ENCODE measurements at regions not wholly inside any gene's neighbourhood (a gene's known extent, or its start where the extent isn't known, plus 50 kb on each side); places are given as distances from the start of the nearest gene placed in this dataset.
"Not testable (repeated sequence)": the region's sequence is repeated elsewhere in the genome, so short reads cannot be mapped to it uniquely, and the experiment has no call there.

DNA sequence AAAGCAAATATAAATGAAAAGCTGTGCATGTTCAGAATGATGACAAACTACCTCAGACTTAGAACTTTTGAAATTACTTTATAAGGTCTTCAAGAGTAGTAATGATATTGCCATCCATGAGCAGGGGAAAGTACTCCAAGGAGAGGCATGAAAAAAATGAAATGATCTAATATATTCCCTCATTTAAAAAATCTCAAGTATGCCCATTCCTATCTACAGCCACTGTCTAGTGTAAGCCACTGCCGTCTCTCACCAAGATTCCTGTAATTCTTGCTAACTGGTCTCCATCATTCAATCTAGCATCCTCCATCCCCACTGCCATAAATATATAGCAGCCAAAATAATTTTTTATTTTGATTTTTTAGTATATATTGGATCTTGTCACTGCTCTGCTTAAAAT, 258.8 kb downstream of the PLOD2 start:
- no peaks in the 10 kb centered on the region for H3K4me1 Mint-ChIP-seq (ENCODE audit: low read depth)
- no peak for DNase-seq
- no peaks in the 10 kb centered on the region for H3K27me3 Mint-ChIP-seq
- no peak overlapping the region for H3K4me3 Mint-ChIP-seq
- ChIA-PET CTCF (no interaction called here), POLR2A (no interaction called here)
- H3K27ac Mint-ChIP-seq: no peak overlapping the region
- H3K9me3 Mint-ChIP-seq: no peaks in the 10 kb centered on the region
- intact Hi-C loops (cut with micrococcal nuclease): no loop called here
- H3K36me3 Mint-ChIP-seq: no peaks in the 10 kb centered on the region

DNA sequence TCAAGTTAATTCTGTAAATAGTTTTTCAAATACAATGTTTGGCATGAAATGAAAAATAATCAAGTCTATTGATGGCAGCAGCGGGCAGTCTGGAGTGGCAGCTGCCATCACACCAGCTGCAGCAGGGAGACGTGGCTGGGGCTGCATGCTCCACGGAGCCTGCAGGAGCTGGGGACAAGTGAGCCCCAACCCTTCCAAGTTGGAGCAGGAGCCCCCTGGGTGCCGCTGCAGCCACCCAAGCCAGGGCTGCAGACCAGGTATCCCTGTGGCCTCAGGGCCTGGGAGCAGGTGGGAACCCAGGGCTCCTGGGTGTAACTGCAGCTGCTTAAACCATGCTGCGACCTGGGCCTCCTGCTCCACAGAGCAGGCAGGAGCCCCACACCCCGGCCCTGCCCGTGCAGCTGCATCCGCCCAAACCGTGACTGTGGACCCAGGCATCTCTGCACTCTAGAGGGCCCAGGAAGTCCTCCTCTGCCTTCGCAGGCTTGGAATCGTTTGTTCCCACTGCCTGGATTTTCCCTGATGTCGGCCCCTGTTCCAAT, 257.4 kb downstream of the PLOD2 start:
- ChIA-PET POLR2A (no interaction called here), CTCF (no interaction called here)
- intact Hi-C loops (cut with micrococcal nuclease): no loop called here
- Mint-ChIP-seq H3K36me3 (no peaks in the 10 kb centered on the region), H3K27me3 (no peaks in the 10 kb centered on the region), H3K27ac (no peak overlapping the region), H3K9me3 (no peaks in the 10 kb centered on the region), H3K4me1 (ENCODE audit: low read depth) (no peaks in the 10 kb centered on the region), H3K4me3 (no peak overlapping the region)
- DNase-seq: no peak

DNA sequence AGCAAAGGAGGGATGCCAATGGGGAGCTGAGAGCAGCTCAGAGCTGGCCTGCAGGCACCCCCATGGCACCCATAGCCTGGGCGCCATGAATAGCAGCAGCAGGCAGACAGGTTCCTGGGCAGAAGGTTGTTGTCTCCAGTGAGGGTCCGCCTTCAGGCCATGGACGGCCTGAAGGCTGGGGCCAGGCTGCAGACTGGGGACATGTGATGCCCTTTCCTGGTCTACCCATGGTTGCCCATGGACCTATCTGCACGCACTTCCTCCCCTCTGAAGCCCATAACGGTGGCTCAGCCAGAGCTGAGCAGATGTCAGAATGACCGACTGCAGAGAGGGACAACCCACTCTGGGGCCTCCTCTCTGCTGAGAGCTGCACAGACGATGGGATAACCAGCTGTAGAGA, 256.8 kb downstream of the PLOD2 start:
- no peaks in the 10 kb centered on the region for H3K36me3 Mint-ChIP-seq
- no peaks in the 10 kb centered on the region for H3K27me3 Mint-ChIP-seq
- H3K4me3 Mint-ChIP-seq: no peak overlapping the region
- ChIA-PET POLR2A (no interaction called here), CTCF (no interaction called here)
- intact Hi-C loops (cut with micrococcal nuclease): no loop called here
- no peak for DNase-seq
- no peaks in the 10 kb centered on the region for H3K9me3 Mint-ChIP-seq
- no peak overlapping the region for H3K27ac Mint-ChIP-seq
- no peaks in the 10 kb centered on the region for H3K4me1 Mint-ChIP-seq (ENCODE audit: low read depth)

DNA sequence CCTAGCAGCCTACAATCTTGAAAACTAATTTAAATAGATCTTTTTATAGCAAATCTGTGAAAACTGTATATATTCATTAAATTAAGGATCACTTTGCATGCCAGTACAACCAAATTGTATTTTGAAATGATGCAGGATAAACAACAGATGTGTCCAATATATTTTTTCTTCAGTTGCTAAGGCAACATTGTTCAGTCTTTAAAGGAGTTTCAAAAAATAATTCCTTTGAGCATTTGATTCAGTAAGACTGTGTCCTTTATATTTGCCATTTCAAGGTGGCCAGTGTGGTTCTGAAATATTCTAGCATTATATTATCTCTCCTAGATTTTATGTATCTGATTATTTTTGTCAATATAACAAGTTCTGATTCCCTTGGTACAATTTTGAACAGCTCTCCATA, 254.7 kb downstream of the PLOD2 start:
- no peak overlapping the region for H3K27ac Mint-ChIP-seq
- no peaks in the 10 kb centered on the region for H3K36me3 Mint-ChIP-seq
- intact Hi-C loops (cut with micrococcal nuclease): no loop called here

DNA sequence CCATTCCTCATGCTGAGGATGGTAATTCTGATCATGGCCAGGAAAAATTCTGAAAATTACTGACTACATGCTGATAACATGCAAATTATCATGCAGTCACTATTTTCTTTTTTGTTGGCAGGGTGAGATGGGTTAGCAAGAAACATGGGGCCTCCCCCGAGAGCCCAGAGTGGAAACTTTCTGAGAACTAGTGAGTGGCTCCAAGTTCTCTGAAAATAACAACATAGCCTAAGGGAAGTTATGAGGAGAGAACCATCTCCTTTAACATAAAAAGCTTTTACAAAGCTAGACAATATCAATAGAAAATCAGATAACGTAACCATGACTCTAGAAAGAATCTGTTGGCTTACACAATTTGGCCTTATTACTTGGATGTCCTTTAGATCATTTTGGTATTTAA, 254.2 kb downstream of the PLOD2 start:
- no peak overlapping the region for H3K27ac Mint-ChIP-seq
- no peaks in the 10 kb centered on the region for H3K9me3 Mint-ChIP-seq
- intact Hi-C loops (cut with micrococcal nuclease): no loop called here
- H3K27me3 Mint-ChIP-seq: no peaks in the 10 kb centered on the region
- ChIA-PET POLR2A (no interaction called here), CTCF (no interaction called here)
- no peak overlapping the region for H3K4me3 Mint-ChIP-seq
- no peaks in the 10 kb centered on the region for H3K4me1 Mint-ChIP-seq (ENCODE audit: low read depth)
- no peaks in the 10 kb centered on the region for H3K36me3 Mint-ChIP-seq
- no peak for DNase-seq

More for the DNA sequence above, 254.7 kb downstream of the PLOD2 start:
- Mint-ChIP-seq H3K9me3 (no peaks in the 10 kb centered on the region), H3K27me3 (no peaks in the 10 kb centered on the region), H3K4me3 (no peak overlapping the region), H3K4me1 (ENCODE audit: low read depth) (no peaks in the 10 kb centered on the region)
- POLR2A ChIA-PET: no interaction called here
- no peak for DNase-seq
- CTCF ChIA-PET: no interaction called here

DNA sequence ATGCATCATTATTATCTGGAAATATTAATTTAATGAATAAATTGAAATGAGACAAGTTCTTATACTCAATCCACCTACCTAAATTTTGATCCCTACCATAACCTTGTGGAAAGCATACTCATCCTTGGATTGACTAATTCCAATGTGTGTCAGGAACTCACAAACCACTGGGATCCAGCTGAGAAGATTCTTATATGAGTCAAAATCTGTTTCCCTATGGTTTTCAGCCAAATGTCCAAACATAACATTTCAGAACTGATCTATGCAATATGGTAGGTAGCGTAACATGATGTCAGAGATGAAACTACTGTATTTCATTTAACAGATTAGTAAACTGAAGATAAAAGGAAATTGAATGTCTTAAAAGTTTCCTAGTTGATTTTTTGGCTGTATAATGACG, 250.0 kb downstream of the PLOD2 start:
- DNase-seq: no peak
- intact Hi-C loops (cut with micrococcal nuclease): no loop called here
- no peaks in the 10 kb centered on the region for H3K27me3 Mint-ChIP-seq
- no peaks in the 10 kb centered on the region for H3K9me3 Mint-ChIP-seq
- ChIA-PET POLR2A (no interaction called here), CTCF (no interaction called here)
- H3K4me1 Mint-ChIP-seq (ENCODE audit: low read depth): no peaks in the 10 kb centered on the region
- no peak overlapping the region for H3K4me3 Mint-ChIP-seq
- H3K27ac Mint-ChIP-seq: no peak overlapping the region
- no peaks in the 10 kb centered on the region for H3K36me3 Mint-ChIP-seq

DNA sequence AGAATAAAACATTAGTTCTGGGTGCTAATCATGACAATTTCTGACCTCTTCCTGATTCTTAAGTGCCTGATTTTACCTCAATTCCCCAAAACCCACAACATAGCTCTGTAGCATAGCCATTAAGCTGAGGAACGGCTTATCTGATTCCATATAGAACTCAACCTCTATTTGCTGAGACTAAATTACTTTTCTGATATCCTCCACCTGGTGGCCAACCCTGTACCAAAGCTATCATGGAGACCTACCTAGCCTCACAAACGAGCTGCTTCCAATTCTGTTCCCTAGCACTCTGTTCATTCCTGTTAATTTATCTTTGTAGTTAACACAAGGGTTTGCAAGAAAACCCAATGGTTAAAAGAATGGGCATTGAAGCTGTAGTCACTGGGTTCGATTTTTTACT, 245.2 kb downstream of the PLOD2 start:
- H3K27ac Mint-ChIP-seq: no peak overlapping the region
- no peak for DNase-seq
- no peak overlapping the region for H3K4me3 Mint-ChIP-seq
- CTCF ChIA-PET: no interaction called here
- no peaks in the 10 kb centered on the region for H3K27me3 Mint-ChIP-seq
- intact Hi-C loops (cut with micrococcal nuclease): no loop called here
- H3K36me3 Mint-ChIP-seq: no peaks in the 10 kb centered on the region
- no peaks in the 10 kb centered on the region for H3K9me3 Mint-ChIP-seq
- POLR2A ChIA-PET: no interaction called here
- no peaks in the 10 kb centered on the region for H3K4me1 Mint-ChIP-seq (ENCODE audit: low read depth)

DNA sequence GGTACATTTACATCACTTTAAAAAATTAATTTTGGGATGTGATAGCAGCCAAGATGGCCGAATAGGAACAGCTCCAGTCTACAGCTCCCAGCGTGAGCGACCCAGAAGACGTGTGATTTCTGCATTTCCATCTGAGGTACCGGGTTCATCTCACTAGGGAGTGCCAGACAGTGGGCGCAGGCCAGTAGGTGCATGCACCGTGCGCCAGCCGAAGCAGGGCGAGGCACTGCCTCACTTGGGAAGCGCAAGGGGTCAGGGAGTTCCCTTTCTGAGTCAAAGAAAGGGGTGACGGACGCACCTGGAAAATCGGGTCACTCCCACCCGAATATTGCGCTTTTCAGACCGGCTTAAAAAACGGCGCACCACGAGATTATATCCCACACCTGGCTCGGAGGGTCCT, 233.2 kb downstream of the PLOD2 start:
- CTCF ChIA-PET; H3K36me3 Mint-ChIP-seq; intact Hi-C loops (cut with micrococcal nuclease); DNase-seq; H3K27ac Mint-ChIP-seq; POLR2A ChIA-PET; H3K4me1 Mint-ChIP-seq (ENCODE audit: low read depth); H3K4me3 Mint-ChIP-seq; H3K27me3 Mint-ChIP-seq: not testable (repeated sequence)
- H3K9me3 Mint-ChIP-seq: peaks cover 14% of the 10 kb centered on the region

DNA sequence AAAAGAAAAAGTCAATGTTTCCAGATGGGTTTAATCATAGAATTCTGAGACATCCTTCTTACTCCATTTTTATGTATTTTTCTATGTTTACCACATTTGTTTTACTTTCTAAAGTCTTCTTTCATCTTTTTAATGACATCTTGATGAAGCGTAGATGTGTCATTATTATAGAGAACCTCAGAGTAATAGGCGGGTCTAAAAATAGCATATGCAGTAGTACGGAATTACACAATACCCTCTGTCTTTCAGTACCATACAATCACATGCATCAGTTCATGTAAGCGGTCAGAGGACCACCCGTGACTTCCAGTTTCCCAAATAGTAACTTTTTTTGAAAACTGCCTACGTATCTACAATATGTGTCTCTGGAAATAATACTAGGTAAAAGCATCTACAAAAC, 224.0 kb downstream of the PLOD2 start:
- H3K36me3 Mint-ChIP-seq: no peaks in the 10 kb centered on the region
- intact Hi-C loops (cut with micrococcal nuclease): no loop called here
- CTCF ChIA-PET: no interaction called here
- no peaks in the 10 kb centered on the region for H3K27me3 Mint-ChIP-seq
- no peak for DNase-seq
- peaks cover 5% of the 10 kb centered on the region for H3K9me3 Mint-ChIP-seq
- H3K4me1 Mint-ChIP-seq (ENCODE audit: low read depth): no peaks in the 10 kb centered on the region
- POLR2A ChIA-PET: no interaction called here
- no peak overlapping the region for H3K4me3 Mint-ChIP-seq
- no peak overlapping the region for H3K27ac Mint-ChIP-seq

DNA sequence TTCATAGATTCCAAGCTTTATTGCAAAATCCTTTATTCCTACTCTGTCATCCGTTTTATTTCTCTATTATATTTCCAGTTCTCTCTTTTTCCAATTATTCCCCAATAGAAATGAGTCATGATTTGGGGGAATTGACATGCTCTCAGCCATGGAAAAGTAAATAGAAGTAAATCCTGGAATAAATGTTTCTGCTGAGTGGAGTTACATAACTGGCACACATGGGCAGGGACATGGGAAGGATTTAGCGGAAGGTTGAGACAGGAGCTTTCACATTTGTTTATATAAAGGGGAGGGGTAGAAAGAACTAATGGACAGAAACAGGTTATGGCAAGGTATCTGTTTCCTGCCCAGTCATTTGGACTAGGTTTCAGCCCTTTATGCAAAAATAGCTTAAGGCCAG, 221.6 kb downstream of the PLOD2 start:
- no peak for DNase-seq
- H3K9me3 Mint-ChIP-seq: peaks cover 3% of the 10 kb centered on the region
- no peak overlapping the region for H3K27ac Mint-ChIP-seq
- ChIA-PET CTCF (interaction anchor here (0.6 kb wide), 1 partner anchor 70 kb away, joined by 3 read pairs; no protein-coding TSS in a partner anchor), POLR2A (no interaction called here)
- intact Hi-C loops (cut with micrococcal nuclease): no loop called here
- no peaks in the 10 kb centered on the region for H3K27me3 Mint-ChIP-seq
- H3K4me3 Mint-ChIP-seq: no peak overlapping the region
- no peaks in the 10 kb centered on the region for H3K4me1 Mint-ChIP-seq (ENCODE audit: low read depth)
- H3K36me3 Mint-ChIP-seq: no peaks in the 10 kb centered on the region

DNA sequence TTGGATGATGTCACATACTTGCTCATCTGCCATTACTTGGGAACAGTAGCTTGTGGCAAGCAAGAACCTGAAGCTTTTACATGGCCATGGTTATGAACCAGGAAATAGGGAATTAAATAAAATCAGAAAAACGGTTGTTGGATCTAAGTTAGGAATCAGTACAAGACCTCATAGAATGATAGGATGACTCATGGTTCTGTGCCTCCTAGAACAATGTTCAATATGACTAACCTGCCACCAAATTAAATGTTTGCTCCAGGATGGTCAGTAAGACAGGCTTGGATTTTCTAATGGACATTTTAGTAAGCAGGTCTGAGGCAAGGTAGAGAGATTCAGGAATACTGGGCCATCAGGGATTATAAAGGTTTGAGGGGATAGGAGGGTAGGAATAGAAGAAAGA, 218.9 kb downstream of the PLOD2 start:
- H3K27ac Mint-ChIP-seq: no peak overlapping the region
- ChIA-PET POLR2A (no interaction called here), CTCF (no interaction called here)
- no peaks in the 10 kb centered on the region for H3K4me1 Mint-ChIP-seq (ENCODE audit: low read depth)
- no peaks in the 10 kb centered on the region for H3K9me3 Mint-ChIP-seq
- H3K27me3 Mint-ChIP-seq: no peaks in the 10 kb centered on the region
- H3K36me3 Mint-ChIP-seq: no peaks in the 10 kb centered on the region
- DNase-seq: no peak
- no peak overlapping the region for H3K4me3 Mint-ChIP-seq
- intact Hi-C loops (cut with micrococcal nuclease): no loop called here

DNA sequence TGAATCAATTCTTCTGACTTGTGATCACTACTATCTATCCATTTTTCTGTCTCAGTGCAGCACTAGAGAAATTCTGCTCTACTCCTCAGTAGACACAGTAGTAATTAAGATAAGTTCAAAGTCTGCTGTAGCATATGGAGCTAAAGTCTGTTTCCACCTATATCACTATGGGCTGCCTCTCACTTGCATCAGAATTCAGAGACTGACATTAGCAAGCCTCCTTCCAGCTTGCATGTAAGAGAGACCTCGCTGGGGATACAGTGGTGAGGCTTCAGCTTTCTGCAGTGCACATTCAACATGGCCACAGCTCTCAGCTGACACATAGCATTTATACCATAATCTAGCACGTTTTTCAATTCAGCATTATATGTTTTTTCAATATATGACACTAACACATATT, 217.0 kb downstream of the PLOD2 start:
- DNase-seq: no peak
- POLR2A ChIA-PET: no interaction called here
- H3K4me1 Mint-ChIP-seq (ENCODE audit: low read depth): no peaks in the 10 kb centered on the region
- CTCF ChIA-PET: no interaction called here
- H3K9me3 Mint-ChIP-seq: no peaks in the 10 kb centered on the region
- H3K4me3 Mint-ChIP-seq: no peak overlapping the region
- intact Hi-C loops (cut with micrococcal nuclease): no loop called here
- H3K27me3 Mint-ChIP-seq: no peaks in the 10 kb centered on the region
- H3K36me3 Mint-ChIP-seq: no peaks in the 10 kb centered on the region
- no peak overlapping the region for H3K27ac Mint-ChIP-seq

DNA sequence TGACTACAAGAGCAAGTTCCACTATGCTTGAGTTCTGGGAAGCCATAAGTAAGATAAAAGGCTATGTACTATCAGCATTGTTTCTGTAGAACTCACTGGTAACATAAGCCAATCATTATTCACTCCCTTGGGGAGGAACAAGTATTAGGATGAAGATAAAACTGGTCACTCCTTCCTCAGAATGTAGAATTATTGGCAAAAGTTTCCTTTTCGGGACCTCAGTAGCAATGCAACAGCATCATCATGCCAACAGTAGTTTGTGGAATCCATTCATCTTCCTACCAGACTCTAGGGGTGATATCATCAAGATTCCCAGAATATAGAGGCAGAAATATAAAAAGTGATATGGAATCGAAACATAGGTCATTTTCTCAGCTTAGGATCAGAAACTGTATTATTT, 209.5 kb downstream of the PLOD2 start:
- POLR2A ChIA-PET: no interaction called here
- CTCF ChIA-PET: no interaction called here
- Mint-ChIP-seq H3K4me1 (ENCODE audit: low read depth) (no peaks in the 10 kb centered on the region), H3K27me3 (no peaks in the 10 kb centered on the region), H3K36me3 (no peaks in the 10 kb centered on the region), H3K27ac (no peak overlapping the region), H3K9me3 (no peaks in the 10 kb centered on the region), H3K4me3 (no peak overlapping the region)
- intact Hi-C loops (cut with micrococcal nuclease): no loop called here
- no peak for DNase-seq

DNA sequence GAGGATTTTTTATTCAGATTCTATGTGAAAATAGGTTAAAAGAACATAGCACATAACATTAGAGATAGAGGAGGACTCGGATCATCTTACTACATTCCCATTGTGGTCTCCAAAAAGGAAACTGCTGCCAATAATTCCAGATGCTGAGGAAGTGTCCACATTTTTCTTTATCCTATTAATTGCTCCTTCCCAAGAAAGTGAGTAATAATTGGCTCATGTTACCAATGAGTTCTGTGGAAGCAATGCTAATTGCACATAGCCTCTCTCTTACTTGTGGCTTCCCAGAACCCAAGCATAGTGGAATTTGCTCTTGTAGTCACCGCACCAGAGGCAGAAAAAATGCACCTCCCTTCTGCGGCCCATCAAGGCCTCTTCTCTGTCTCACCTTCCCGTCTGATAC, 208.4 kb downstream of the PLOD2 start:
- no peaks in the 10 kb centered on the region for H3K36me3 Mint-ChIP-seq
- no peak for DNase-seq
- H3K4me1 Mint-ChIP-seq (ENCODE audit: low read depth): no peaks in the 10 kb centered on the region
- no peak overlapping the region for H3K4me3 Mint-ChIP-seq
- intact Hi-C loops (cut with micrococcal nuclease): no loop called here
- CTCF ChIA-PET: no interaction called here
- no peaks in the 10 kb centered on the region for H3K27me3 Mint-ChIP-seq
- H3K27ac Mint-ChIP-seq: no peak overlapping the region
- H3K9me3 Mint-ChIP-seq: no peaks in the 10 kb centered on the region
- POLR2A ChIA-PET: no interaction called here

Measured in activated CD4-positive, alpha-beta memory T cell treated with anti-CD3 and anti-CD28 coated beads for 36 hours (primary cell).